GM18508 (cell line): ENCODE measurements at regions not wholly inside any gene's neighbourhood (a gene's known extent, or its start where the extent isn't known, plus 50 kb on each side); places are given as distances from the start of the nearest gene placed in this dataset.
"Not testable (repeated sequence)": the region's sequence is repeated elsewhere in the genome, so short reads cannot be mapped to it uniquely, and the experiment has no call there.

Experiments used
- ATAC-seq: cut with Tn5 transposase; IDR thresholded peaks from one replicate; pipeline ENCODE4 v1.9.1; 2021; ENCODE audit warnings: moderate number of reproducible peaks; ENCODE audit not compliant: insufficient read depth, unreplicated experiment

DNA sequence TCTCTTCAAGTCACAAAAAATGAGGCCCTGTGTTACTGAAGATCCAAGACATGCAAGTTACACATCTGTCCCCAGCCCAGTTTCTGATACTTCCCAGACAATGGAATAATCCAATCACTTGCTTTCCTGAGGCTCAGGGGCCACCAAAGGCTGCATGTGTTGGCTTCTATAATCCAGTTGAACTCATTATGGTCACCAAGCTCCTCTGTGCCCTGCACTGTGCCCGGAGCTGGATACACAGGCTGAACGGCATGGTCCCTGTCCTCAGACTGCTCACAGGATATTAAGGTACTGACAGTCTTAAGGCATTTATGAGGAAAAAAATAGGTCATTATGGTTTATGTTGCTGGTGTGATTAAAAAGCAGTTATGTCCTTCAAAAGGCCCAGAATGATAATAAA lies 117.0 kb upstream of the SYT6 start:
- ATAC-seq, result no peak

DNA sequence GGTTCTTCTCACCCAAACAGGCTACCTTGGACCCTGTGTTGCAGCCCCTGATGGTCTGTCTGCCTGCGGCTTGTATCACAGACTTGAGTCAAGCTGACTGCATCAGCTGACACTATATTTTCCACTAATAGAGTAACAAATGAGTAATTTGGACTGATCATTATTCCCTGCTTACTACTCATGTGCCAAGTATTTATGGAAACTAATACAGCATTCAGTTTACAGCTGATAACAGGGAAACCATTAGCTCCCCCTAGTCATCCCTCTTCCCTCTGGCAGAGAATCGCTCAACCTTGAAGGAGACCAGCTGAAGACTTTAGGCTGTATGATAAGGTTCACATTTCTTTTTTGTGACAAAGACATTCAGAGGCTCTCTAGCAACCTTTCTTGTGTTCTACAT lies 116.6 kb upstream of the SYT6 start:
- ATAC-seq, result no peak

DNA sequence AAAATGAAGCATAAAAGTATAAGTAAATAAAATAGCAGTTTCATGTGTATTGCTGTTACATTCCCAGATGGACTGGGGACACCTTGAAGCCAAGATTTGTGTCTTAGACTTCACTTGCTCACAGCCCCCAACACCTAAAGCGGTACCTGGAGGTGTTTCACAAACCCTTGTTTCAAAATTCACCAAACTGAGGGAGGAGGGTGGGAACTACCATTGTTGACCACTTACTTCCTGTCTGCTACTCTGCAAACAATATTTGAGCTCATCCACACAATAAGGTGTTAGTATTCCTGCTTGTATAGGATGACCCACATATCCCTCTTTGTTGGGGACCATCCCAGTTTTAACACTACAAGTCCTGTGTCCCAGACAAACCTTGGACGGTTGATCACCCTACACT lies 115.9 kb upstream of the SYT6 start:
- no peak for ATAC-seq

DNA sequence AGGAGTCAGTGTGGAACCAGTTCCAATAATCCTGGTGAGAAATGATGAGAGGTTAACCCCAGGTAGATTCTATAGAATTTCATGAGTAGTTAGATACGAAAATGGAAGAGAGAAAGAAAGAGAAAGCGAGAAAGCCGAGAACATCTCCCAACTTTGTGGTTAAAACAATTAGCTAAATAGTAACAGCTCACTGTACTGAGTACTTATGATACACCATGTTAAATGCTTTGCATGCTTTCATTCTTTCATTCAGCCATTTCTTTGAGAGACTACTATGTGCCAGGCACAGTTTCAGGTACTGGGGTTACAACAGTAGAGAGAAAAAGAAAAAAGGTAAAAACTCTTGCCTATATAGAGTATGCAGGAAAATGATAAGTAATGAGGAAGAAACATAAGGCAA lies 109.7 kb upstream of the SYT6 start:
- ATAC-seq, result peak; percentile 95

DNA sequence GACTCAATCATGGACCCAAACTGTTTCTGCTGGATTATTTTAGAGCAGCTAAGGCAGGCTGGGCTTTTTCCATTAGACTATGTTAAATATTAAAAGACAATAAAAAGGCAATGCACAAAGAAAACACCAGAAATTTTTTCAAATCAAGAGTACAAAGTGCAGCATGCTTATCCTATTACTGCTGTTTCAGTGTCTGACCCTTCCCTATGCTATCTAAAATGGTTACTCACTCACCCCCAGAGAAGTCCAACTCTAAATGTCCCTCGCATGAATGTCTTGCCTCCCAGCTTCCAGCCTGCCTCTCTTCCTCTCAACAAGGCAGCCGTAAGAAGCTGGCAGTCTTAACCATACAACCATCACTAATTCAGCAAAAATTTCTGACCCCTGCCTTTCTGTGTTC lies 108.7 kb upstream of the SYT6 start:
- ATAC-seq, result no peak

DNA sequence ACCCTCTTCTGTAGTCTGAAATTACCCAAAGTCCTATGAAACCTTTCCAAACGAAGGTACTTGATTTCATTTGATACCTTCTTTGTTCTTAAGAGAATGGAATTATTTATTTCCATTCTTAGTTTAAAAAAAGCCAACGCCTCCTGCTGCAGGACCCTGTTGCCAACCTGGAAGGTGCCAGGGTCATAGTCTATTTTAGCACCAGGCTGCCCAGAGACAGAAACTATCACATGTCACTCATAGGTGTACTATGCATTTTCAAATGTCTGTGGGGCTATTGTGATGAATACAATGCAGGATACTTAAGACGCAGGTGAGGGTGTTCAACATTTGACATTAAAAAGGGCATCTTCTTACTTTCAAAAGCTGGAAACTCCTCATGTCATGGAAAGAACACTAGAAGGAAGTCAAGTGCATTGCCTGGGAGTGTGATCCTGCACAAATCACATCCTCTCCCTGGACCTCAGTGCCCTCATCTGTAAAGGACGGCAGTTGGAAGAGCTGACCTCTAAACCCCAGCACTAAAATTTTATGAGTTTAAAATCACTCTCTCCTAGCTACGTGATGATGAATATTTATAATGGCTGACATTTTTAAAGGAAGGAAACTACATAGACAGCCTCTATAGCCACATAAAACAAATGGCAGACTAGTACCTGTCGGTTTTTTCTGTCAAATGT lies 107.3 kb upstream of the SYT6 start:
- ATAC-seq, result no peak

DNA sequence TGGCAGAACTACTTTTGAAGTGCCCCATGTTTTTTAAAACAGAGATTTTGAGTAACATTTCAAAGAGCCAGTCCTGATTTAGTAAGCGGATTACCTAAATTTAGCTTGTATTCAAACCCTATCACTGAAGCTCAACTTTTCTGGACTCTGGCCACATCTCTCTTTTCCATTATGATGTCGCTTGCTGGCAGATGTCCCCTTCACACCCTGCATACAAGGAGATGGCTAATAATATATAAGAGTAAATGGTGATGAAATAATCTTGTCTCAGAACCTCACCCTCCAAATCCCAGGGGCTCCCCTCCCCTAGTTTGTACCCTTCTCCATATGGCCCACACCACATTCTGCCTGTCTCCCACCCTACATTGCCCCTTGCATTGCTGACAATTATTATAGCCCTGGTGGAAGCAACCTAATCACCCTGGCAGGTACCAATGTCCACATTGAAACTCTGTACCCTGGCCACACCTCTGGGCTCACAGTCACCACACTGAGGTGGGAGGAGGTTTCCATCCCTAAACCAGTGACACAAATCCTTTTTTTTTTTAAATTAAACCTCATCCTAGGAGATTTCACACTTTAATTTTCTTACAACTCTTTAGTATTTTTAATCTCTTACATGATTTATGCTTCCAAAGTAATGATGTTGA lies 106.0 kb upstream of the SYT6 start:
- no peak for ATAC-seq

DNA sequence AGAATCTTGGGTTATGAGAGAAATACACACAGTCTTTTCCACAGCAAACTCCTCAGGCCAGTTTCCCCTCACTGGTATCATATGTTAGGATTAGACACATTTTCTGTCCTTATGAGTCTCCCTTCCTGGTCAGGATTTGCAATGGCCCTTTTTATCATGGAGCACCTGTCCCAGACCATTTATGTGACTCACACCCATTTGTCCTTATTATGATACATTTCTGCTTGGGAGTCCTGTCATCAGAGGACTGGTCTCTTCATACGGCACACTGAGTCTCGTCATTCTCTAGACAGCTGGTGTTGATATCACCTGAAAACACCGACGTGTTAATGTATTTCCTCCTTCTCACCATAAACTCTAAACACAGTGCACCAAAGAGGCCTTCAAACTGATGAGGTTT lies 105.0 kb upstream of the SYT6 start:
- ATAC-seq, result no peak

DNA sequence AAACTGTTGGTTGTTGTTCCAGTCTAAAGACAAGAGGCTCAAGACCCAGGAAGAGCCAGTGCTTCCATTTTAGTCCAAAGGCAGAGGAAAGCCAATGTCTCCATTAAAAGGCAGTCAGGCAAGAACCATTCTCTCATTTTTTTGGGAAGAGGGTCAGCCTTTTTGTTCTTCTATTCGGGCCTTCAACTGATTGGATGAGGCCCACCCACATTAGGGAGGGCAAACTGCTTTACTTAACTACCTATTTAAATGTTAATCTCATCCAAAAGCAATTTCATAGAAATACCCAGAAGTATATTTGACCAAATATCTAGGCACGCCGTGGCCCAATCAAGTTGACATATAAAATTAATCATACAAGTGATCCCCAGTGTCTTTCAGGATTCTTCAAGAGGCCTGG lies 104.4 kb upstream of the SYT6 start:
- no peak for ATAC-seq

DNA sequence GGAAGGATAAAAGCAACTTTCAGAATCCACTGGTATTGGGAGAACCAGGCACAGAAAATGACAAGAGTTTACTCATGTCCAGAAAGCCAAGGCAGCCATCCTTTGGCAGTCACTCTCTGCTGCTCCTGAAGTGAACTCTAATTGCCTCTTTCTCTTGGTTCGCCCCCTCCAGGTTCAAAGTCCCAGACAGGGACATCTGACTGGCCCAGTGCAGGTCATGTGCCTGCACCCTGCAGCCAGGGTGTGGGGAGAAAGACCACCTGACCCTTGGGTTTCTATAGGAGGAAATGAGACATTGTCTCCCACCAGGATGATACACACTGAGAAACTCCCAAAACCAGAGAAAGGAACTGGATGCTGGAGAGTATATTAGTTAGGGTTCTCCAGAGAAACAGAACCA lies 103.9 kb upstream of the SYT6 start:
- ATAC-seq, result no peak

DNA sequence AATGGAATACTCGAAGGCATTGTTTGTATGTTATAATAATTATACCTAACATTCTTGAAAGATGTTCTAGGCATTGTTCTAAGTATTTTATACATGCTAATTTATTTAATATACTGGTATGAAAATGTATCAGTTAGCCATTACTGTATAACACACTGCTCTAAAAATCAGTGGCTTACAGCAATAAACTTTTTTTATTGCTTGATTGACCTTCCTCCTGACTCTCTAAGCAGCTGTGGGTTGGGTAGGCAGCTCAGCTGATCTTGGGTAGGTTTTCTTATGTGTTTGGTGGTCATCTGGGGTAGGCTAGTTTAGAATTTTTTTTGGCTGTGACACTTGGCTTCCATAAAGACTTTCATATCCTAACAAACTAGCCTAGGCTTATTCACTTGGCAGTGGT lies 100.2 kb upstream of the SYT6 start:
- no peak for ATAC-seq

DNA sequence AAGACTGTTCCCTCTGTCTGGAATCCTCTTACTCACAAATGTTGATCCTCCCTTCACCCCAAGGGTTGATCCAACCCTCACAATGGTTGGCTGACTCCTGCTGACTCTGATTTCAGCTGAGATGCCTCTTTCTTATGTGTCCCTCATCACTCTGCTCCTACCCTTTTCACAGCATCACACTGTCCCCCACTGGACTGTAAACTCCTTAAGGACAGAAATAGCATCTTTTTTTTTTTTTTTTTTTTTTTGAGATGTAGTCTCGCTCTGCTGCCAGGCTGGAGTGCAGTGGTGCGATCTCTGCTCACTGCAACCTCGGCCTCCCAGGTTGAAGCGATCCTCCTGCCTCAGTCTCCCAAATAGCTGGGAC lies 97.9 kb upstream of the SYT6 start:
- ATAC-seq, result no peak

DNA sequence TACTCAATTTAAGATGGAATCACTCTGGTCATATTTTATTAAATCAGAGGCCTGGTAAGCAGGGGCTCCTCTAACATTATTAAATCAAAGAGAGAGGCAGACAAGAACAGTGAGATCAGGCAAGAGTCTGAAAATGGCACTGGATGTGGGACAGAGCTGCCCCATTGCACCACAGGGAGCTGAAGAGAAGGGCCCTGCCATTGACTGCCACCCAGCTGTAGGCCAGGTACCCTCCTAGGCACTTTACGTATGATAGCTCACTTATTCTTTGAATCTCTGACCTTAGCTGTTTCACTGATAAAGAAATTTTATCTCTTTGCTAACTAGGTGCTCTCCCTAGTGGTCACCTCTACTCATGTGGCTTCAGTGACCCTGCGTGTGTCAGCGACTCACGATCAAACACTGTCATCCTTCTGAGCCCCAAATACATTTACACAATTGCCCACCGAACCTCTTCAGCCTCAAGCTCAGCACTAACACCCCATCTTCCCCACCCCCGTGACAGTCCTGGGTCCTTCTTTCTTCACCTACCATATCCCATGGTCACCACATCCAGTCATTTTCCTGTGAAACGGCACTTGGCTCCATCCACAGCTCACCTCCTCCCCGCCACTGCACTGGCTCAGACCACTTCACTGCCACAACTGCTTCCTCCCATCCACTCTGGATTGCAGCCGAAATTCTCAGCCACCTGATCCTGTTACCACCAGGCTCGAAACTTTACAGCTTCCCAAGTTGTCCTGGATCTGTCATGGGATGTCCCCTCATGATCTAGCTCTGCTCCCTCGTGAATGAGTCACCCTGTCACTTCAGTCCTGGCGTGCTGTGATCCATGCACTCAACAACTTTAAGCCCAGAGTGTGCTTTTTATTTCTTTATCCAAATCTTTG lies 97.3 kb upstream of the SYT6 start:
- no peak for ATAC-seq

DNA sequence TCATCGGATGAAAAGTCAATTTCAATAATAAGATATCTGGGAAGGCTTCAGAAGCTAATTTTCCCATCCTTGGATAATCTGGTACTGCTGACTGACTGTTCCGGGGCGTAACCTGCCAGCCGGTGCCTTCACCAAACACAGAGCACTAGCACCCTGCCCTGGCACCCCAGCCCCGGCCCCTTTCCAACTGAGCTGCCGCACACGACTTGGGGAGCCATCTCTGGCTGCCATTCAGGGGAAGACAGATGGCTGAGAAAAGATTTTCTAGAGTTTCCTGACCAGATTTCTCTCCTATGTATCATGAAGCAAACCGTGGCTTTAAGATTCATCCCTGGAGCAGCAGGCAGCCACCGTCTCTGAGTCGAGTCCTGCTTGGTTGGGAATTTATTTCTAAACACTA lies 96.0 kb upstream of the SYT6 start:
- ATAC-seq, result no peak

DNA sequence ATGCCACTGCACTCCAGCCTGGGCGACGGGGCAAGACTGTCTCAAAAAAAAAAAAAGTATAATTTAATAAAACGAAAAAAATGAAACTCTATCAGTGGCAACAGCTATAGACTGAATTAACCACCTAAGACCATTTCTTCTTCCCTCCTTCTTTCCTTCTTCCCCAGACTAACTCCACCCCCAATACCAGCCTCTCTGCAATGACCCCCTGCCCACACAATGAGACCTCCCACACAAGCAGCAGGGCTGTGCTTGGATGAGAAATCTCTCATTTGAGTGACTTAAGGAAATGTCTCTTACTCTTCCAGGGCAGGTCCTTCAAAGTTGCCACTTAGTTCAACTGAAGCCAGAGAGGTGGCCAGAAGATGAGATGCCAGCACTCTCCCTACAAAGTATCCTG lies 94.5 kb upstream of the SYT6 start:
- no peak for ATAC-seq

DNA sequence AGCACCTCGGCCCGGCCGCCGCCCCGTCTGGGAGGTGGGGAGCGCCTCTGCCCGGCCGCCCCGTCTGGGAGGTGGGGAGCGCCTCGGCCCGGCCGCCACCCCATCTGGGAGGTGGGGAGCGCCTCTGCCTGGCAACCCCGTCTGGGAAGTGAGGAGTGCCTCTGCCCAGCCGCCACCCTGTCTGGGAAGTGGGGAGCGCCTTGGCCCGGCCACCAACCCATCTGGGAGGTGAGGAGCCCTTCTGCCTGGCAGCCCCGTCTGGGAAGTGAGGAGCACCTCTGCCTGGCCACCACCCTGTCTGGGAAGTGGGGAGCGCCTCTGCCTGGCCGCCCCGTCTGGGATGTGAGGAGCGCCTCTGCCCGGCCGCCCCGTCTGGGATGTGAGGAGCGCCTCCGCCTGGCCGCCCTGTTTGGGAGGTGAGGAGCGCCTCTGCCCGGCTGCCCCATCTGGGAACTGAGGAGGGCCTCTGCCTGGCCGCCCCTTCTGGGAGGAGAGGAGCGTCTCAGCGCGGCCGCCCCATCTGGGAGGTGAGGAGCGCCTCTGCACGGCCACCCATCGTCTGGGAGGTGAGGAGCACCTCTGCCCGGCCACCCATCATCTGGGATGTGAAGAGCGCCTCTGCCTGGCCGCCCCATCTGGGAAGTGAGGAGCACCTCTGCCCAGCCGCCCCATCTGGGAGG lies 89.0 kb upstream of the SYT6 start:
- ATAC-seq, result not testable (repeated sequence)

DNA sequence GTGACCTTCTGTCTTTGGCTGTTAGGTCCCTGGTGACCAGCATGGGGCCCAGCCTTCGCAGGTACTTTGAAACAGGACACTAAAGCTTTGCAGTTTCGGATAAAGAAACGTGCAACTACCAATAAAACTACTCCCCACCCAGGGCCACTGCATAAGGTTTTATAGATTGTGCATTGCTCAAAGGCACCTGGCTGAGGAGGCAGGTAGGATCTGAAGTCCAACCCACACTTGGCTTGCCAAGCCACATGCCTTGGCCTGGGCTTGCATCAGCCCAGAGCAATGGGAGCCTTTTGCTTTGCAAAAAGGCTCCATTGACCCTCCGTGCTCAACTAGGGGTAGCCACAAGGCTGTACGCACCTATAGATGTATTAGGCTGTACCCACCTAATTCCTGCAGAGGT lies 84.4 kb upstream of the SYT6 start:
- ATAC-seq, result no peak

DNA sequence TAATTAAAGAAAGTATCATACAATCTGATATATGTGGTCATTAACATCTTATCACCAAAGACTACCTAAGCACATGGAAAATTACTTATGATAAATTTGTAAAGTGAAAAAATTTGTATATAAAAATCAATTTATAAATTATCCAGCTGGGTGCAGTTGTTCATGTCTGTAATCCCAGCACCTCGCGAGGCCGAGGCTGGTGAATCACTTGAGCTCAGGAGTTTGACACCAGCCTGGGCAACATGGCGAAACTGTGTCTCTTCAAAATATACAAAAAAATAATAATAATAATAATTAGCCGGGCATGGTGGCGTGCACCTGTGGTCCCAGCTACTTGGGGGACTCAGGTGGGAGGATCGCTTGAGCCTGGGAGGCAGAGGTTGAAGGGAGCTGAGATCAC lies 82.8 kb upstream of the SYT6 start:
- no peak for ATAC-seq

DNA sequence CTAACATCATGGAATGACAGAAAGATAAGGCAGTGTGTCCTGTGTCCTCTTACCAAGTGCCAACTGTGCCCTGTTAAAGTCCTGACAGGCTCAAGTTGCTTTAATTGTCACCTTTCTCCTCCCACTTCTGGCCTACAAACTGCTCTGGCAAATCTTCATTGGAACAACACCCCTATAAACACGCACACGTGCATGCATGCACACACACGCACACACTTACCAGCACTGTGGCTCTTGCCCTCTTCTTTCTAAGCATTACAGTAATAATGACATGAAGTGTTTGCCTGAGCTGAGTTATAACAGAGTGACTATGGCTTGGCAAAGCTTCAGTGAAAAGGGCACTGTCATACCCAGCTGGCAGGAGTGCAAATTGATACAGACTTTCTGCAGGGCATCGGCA lies 82.3 kb upstream of the SYT6 start:
- ATAC-seq, result no peak

DNA sequence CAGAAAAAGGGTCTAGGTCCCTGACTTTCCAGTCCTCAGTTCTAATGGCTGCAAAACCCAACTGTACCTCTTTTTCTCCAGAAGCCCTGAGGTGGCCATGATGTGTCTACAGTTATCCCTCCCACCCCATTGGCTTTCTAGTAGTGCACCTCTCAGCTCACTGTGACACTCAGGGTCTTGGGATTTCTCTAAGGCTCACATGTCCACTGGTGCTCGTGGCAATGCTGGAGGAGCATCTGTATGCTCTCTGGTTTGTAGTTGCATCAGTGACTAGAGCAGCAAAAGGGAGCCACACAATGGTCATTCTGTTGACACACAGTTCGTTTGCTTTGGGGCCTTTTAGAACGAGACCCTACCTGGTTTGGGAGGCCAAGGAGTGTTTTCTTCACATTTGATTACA lies 81.6 kb upstream of the SYT6 start:
- ATAC-seq, result no peak
